SU-DHL-6 (cell line): ENCODE measurements at regions not wholly inside any gene's neighbourhood (a gene's known extent, or its start where the extent isn't known, plus 50 kb on each side); places are given as distances from the start of the nearest gene placed in this dataset.

Experiments used
- EZH2phosphoT487 ChIP-seq: fragments of 200-600 bp; sonication (generic), shearing (Covaris generic); conservative IDR thresholded peaks from 2 replicates; pipeline ENCODE4 v1.6.1; 2018; ENCODE audit warnings: mild to moderate bottlenecking, antibody characterized with exemption, low read length, moderate library complexity, mixed read lengths
- TF ChIP-seq, protein P1 (sequence below): fragments of 200-600 bp; sonication (generic); IDR thresholded peaks from one replicate; pipeline ENCODE4 v1.5.1; 2017; ENCODE audit warnings: antibody characterized with exemption, mild to moderate bottlenecking, low read length, moderate library complexity; ENCODE audit not compliant: insufficient read depth, poor library complexity, severe bottlenecking

DNA sequence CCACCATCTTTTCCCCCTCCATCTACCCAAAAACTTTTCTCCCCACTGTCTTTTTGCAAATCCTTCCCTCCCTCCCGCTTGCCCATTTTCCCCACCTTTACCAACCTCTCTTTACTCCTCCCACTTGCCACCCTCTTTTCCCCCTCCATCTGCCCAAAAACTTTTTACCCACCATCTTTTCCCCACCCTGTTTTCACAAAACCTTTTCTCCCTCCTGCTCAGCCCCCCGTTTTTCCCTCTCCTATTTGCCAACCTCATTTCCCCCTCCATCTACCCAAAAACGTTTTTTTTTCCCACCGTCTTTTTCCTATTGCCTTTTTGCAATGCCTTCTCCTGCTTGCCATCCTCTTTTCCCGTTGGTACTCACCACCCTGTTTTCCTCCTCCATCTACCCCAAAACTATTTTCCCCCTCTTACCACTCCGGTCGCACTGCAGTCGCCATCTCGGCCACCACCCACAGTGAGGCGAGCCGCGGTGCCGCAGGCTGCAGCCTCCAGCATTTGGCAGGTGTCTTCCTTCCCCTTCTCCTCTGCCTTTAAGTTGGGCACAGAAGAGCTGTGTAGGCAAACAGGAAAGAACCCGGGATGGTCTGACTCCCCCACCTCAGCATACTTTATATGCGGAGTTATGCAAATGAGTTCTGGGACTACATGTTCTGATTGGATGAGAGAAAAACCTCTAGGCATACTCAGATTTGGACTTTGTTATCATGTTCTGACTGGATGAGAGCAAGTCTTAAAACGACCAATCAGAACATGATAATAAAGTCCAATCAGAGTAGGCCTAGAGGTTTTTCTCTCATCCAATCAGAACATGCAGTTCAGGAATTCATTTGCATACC lies 121.2 kb upstream of the VPREB1 start:
- TF ChIP-seq, protein P1, sequence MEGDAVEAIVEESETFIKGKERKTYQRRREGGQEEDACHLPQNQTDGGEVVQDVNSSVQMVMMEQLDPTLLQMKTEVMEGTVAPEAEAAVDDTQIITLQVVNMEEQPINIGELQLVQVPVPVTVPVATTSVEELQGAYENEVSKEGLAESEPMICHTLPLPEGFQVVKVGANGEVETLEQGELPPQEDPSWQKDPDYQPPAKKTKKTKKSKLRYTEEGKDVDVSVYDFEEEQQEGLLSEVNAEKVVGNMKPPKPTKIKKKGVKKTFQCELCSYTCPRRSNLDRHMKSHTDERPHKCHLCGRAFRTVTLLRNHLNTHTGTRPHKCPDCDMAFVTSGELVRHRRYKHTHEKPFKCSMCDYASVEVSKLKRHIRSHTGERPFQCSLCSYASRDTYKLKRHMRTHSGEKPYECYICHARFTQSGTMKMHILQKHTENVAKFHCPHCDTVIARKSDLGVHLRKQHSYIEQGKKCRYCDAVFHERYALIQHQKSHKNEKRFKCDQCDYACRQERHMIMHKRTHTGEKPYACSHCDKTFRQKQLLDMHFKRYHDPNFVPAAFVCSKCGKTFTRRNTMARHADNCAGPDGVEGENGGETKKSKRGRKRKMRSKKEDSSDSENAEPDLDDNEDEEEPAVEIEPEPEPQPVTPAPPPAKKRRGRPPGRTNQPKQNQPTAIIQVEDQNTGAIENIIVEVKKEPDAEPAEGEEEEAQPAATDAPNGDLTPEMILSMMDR, result no peak
- TF ChIP-seq EZH2phosphoT487, result no peak
